MM.1S (cell line): ENCODE measurements at regions not wholly inside any gene's neighbourhood (a gene's known extent, or its start where the extent isn't known, plus 50 kb on each side); places are given as distances from the start of the nearest gene placed in this dataset.

Source experiments
- CTCF ChIP-seq: fragments of 300-600 bp; sonication (generic); IDR thresholded peaks from 2 replicates; pipeline ENCODE4 v1.5.1; 2016; ENCODE audit warnings: antibody characterized with exemption, low read length, mixed read lengths
- EZH2 ChIP-seq: fragments of 300-600 bp; sonication (generic); optimal IDR thresholded peaks from 2 replicates; pipeline ENCODE3; 2017; ENCODE audit warnings: low read depth, mild to moderate bottlenecking, antibody characterized with exemption, low read length, mixed read lengths
- EZH2phosphoT487 ChIP-seq: fragments of 300-600 bp; sonication (generic); IDR thresholded peaks from 2 replicates; pipeline ENCODE4 v1.6.1; 2018; ENCODE audit warnings: antibody characterized with exemption, low read length

- TF ChIP-seq CTCF (no peak), EZH2 (no peak), EZH2phosphoT487 (no peak)
Observed at GRCh38 chr11:96755209-96755608, 365.4 kb downstream of the JRKL start.
